Stomach (tissue), 4 donors: ENCODE measurements at regions not wholly inside any gene's neighbourhood (a gene's known extent, or its start where the extent isn't known, plus 50 kb on each side); places are given as distances from the start of the nearest gene placed in this dataset.

Experiments used
- CTCF ChIP-seq, 7 experiments: fragments of 450-650 bp in 4 of 7; fragments of 200-600 bp in 3 of 7; sonication (generic) in 3 of 7; IDR thresholded peaks; one replicate each; pipeline ENCODE4 v1.5.1; 2016 to 2019; ENCODE audit warnings: antibody characterized with exemption in 7 of 7, control low read depth in 2 of 7, mild to moderate bottlenecking in 1 of 7
- POLR2A ChIP-seq, 4 donors: fragments of 450-650 bp; IDR thresholded peaks; one replicate each; pipeline ENCODE4 v1.6.1; 2016; ENCODE audit warnings: antibody characterized with exemption in 4 of 4, control low read depth in 2 of 4, mild to moderate bottlenecking in 1 of 4, moderate library complexity in 1 of 4
- POLR2AphosphoS5 ChIP-seq, 3 donors: sonication (generic); formaldehyde crosslinking; IDR thresholded peaks; one replicate each; pipeline ENCODE4 v1.6.1; 2016; ENCODE audit warnings: antibody characterized with exemption in 3 of 3

GRCh38 chr14:66345986-66346385 lies 140.2 kb upstream of the CCDC196 start:
- TF ChIP-seq CTCF (IDR thresholded peaks at IDR 0.05) (no peak), POLR2A (IDR thresholded peaks at IDR 0.05) (no peak), POLR2AphosphoS5 (IDR thresholded peaks at IDR 0.05) (no peak)
